GM04503 (cell line): ENCODE measurements at regions not wholly inside any gene's neighbourhood (a gene's known extent, or its start where the extent isn't known, plus 50 kb on each side); places are given as distances from the start of the nearest gene placed in this dataset.

ENCODE experiments used
- DNase-seq: peaks from one replicate; pipeline ENCODE4 v3.0.0-alpha.2; 2012; ENCODE audit warnings: low read depth

DNA sequence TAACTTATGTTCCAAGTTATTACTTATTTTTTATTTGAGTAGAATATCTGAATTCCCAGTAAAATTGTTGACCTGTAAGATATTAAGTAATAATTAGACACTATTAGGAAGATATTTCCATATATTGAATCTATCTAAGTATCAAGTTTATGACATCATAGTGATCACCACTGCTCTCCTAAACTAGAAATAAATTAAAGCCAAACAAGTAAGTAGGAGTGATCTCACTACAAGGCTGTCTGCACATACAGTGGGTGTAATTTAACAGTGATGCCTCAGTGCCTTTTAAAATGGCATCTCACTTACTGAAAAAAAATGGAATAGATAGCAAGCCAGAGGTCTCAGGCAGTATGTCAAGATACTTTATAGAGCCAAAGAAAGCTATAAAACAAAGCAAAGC lies 789.6 kb downstream of the KCTD16 start:
- DNase-seq = no peak

DNA sequence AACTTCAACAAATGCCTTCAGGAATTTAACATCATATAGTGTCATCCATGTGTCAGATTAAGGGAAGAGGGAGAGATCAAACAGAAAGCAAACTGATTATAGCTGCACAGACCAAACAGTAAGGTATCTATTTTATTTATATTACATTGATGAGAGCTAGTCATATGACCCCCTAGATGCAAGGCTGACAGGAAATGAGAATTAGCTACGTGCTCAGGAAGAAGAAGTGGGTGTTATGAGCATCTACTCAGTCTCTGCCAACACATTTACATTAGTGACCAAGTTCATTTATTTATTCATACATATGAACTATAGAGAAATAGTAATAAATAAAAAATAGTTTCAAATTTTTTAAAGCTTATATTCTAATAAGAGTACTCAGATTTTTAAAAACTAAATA lies 787.3 kb downstream of the KCTD16 start:
- DNase-seq = no peak

DNA sequence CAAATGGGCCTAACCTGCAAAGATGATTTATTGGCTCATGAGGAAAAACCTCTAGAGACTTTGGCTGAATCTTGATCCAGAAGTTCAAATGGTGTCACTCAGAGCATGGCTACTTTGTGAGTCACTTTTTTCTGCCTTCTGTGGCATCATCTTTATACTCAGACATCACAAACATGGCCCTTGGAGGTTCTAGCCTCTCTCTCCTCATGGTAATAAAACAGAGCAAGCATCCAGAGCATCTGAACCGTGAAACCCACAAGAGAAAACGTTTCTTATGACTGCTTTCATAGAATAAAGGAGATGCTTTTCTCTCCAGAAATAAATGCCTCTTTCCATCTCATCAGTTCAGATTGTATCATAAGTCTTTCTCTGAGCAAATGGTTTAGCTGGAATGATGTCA lies 780.3 kb downstream of the KCTD16 start:
- no peak for DNase-seq

DNA sequence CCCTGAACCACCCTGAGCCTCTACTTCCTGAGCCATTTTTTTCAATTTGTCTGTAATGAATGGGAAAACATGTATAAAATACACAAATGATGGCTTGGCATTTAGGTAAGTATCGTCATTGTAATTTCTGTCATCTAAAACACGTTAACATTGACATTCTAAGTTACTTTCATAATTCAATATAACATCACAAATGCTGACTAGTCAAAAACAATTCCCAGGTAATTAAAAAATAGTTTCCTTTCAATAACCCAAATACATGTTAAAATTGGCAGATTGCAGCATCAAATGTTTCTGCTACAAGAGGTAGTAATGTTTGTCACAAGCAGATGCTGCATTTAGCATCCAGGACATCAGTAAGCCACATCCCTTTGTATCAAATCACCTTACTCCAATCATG lies 776.4 kb downstream of the KCTD16 start:
- DNase-seq = no peak

DNA sequence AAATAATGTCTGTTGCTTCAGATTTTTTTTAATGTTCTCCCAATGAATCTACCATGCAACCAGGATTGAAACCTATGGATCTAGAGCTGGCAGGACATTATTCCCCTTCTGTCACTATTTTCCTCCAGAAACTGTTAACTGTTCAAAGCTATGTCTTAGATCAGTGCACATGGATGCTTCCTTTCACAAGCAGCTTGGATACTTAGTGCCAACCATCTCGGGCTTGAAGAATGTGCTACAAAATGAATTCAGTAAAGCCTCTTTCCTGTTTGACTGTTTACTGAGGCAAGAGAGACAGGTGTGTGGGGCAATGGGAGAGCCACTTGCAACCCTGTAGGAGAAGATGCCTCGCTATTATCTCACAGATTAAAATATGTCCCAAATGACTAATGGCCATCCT lies 774.8 kb downstream of the KCTD16 start:
- DNase-seq = no peak

DNA sequence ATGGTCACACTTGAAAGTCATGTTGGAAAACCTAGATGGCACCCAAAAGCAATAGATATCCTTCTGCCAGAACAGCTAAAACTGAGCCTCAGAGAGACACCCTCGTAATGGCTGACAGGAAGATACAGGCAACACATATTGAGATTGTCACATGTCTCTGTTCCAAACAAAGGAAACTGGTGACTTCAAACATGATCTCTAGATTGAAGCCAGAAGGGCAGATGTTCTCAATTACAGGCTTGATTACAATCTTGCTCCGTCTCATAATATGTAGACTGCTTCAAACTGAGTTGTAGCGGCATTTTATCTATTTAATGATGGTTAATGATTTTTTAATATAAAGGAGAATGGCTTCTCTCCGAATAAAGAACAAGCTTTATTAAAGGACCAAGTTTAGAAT lies 774.3 kb downstream of the KCTD16 start:
- DNase-seq = no peak

DNA sequence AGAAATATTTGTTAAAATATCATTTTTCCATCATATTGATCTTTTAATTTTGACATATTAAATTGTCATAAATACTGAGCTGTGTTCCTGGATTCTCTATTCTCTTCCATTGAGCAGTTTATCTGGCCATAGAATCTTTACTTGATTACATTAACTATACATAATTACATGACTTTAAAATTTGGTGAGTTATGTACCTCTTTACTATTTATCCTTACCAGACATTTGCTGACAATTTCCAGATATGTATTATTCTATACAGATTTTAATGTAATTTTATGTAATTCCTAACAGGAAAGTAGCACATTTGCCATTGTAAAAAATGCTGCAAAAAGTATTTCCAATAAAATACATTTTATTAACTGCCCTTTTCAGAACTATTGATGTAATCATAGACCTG lies 770.3 kb downstream of the KCTD16 start:
- no peak for DNase-seq

DNA sequence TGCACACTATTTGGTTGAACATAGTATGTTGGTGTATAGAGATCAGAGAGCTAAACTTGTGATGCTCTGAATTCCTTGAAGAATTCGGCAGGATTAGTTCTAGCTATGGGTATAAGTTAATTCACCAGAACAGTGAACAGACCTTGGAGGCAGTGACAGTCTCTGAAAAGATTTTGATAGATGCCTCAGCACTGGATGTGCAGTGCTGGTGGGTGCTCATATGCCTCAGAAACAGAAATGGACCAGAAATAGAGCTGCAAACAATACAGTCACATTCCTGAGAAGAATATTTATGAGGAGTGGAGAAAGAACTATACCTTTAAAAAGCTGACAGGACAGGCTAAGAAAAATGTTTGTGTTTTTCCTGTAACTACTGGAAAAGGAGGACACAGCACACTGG lies 747.7 kb downstream of the KCTD16 start:
- DNase-seq = no peak

DNA sequence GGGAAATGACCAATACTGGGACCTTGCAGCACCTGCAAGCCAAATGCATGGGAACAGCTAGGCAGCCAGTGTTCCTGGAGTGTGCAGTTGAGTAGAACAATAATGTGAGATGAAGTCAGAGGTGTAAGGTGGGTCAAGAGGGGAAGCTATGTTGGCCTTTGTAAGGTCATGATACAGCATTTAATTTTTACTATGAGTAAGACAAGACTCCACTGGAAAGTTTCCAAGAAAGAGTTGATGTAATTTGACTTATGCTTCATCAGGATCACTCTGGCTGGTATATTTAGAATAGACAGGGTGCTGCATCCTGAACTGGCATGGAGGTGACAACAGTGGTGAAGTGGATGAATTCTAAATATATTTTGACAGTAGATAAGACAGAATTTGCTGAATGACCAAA lies 744.8 kb downstream of the KCTD16 start:
- no peak for DNase-seq

DNA sequence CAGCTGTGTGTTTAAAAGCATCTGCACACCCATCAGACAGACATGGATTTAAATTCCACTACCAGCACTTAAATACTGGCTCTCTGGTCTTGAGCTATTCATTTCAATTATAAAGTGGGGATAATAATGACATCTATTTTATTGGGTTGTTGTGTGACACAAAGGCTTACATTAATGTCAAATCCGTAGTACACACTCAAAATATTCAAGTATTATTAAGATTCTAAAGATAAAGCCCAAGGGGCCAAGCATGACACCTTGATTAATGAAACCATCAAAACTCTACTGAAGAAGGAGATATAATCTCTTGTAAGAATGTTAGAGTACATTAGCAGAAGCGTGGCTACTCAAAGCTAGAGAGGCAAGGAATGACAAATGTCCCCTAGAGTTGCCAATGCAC lies 743.0 kb downstream of the KCTD16 start:
- DNase-seq = no peak

DNA sequence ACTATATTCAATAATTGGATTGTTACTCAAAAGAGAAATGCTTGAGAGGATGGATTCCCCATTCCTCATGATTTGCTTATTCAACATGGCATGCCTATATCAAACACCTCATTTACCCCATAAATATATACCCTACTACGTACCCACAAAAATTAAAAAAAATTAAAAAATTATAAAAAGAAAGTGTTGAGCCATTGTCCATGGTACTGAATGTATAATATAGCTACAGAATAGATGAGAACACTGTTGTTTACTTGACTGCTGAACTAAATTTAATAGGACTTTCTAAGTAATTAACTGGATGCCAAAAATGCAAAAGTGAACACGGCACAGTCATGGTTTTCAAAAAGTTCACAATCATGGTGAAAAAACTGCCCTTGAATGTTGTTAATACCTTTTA lies 725.8 kb downstream of the KCTD16 start:
- DNase-seq = no peak

DNA sequence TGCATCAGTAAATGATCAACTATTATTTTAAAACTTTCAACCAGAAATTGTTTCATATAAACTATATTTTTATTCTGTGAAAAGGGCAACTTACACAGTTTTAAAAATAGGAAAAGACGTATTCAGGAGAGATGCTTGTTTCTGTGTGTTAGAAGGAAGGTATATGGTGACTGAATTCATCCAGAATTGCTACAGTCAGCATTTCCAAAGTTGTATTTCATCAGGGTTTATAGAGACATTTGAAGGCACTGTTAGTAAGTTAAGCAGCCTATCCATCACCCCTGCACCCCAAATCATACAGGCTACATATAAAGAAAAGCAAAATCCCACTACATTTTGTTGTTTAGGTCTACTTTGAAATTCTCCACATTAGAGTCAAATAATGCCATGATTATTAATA lies 716.0 kb downstream of the KCTD16 start:
- no peak for DNase-seq

DNA sequence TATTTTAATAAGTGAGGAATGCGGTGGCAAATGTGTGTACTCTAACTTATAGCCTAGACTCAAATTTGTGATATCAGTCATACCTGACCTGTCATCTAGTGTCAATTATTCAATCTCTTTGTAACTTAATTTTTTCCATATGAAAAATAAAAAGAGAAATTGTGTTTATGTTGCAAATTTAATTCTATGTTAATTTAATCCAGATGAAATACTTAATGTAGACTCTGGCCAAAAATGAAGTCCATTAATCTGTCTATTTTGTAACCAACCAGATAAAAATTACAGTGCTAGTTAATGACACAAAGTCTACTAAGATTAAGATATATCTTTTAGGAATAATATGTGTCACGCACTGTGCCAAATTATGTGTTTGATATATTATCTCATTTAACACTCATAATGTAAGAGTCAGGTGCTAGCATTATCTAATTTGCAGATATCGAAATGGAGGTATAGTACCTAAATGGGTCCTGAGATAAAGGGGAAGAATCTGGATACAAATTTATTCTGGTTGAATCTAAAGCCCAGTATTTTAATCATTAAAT lies 712.1 kb downstream of the KCTD16 start:
- DNase-seq = no peak

DNA sequence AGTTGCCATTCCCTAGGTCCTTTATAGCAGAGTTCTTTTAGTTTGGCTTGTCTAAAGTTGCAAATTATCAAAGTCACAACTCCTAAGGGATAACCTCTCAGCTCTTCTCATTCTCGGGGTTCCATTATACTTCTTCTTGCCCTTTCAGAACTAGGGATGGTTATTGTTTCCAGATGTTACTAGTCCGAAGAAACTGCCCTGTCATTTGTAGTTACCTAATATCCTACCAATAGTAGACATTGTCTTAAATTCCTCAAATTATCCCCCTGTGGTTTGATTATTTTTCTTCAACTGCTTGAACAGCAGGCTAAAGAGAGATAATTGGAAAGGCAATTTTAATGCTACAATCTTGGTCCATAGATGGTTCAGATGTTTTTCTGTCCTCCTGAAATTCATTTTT lies 709.8 kb downstream of the KCTD16 start:
- no peak for DNase-seq

DNA sequence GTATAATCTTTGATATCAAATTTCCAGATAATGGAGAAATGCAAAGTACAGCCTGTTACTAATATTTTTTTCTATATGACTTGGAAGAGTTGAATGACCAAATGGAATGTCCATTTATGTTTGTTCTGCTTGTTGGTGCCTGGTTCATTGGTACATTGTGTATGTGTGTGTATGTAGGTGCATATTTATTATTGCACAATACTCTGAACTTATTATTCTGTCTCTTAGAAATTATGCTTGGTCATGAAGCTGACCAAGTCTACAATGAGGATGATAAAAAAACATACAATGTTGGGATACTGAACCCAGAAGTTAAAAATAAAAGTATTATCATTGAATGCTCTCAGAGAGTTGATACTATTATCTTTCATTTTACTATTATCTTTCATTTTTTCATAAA lies 706.3 kb downstream of the KCTD16 start:
- DNase-seq = no peak

DNA sequence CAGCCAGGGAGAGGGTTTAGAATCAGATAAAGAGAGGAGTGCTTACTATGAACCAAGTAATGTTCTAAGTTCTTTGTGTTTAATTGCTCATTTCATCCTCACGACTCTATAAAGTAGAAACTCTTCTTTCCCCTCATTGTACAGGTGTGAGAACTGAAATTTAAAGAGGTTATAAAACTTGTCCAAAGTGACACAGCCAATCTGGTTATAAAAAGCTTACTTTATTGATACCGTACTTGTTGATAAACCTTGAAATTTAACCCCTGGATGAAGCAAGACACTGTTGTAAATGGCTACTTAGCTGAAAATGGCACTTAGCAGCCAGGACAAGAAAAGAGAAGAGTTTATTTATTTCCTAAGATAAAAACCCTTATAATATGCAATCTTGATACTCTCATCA lies 702.4 kb downstream of the KCTD16 start:
- DNase-seq = no peak

DNA sequence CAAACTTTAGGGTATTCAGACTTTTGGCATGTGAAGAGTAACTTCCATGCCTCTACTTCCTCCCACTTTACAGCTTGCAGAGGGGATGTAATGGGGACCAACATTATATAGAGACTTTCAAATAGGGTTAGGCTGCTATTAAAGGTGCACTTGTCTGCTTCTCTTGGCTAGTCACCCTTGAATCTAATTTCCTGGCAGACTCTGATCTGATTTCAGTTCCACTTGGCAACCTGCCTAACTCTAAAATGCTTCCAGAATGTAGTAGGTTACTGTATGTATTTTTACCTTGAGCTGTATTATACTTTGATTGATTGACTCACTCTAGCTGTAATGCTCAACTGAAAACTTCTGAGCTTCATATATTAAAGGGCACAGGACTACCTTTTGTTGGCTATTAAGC lies 693.4 kb downstream of the KCTD16 start:
- no peak for DNase-seq

DNA sequence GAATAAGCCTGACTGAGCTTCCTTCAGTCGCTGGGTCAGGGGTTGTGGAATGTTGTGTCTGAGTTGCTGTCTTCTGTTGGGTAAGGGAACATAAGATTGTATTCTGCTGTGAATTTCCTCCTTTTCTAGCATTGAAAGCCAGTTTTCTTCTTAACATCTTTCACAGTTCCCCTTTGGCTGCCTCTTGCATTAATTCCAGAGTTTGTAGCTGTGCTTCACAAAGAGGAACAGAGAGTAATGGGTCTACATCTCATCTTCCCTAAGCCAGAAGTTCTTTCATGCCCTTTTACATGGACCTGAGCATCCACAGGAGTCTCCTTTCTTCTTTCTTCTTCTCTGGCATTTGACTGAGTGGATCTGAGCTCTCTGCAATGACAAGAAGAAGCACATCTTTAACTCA lies 686.8 kb downstream of the KCTD16 start:
- DNase-seq = no peak

DNA sequence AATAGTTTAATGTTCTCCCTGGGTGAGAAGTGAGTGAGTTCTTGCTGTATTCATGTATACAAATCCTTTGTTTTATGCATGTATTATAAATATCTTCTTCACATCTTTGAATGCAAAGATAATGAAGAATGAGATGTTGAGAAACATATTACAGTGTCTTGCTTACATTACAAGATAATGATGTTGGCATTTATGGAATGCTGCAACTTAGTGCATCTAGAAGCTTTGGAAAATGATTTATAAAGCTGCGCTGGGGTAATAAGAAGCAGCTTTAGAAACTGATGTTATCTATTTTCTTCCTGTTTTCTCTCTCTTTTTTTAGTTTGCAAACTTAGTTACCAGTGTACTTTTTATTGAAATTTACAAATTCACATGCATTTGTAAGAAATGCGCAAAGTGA lies 673.4 kb downstream of the KCTD16 start:
- DNase-seq = peak; percentile 21

DNA sequence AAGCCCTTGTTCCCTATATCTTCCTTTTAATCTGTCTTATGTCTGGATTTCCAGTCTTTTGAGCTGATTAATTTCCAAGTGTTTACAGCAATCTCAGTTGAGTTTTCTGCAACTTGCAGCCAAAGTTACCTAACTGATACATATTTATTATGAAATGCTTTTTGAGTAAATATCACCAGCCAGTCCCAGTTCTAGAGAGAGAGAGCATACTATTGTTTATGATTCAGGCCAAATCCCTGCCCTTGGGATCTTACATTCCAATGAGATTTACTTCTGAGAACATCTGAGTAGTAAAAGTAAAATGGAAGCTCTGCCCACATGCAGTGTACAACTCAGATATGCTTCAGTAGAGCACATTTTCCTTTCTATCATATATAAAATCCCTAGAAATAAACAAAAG lies 661.7 kb downstream of the KCTD16 start:
- DNase-seq = no peak

DNA sequence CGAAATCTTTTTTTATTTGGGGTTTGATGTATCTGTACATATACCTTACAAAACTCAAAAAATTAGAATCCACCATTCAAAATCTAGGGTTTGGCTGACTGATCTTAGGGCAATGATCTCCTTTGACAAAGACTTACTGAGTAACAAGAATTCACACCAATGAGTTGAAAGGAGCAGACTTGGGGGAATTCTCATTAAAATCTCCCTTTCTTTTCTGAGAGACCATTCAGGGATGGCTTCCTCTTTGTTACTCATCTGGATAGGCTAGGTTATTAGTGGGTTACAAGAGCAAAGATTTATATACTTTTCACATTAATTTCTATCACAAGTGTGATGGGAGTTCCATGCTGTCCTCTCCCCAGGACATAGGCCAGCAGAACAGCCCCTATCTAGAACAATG lies 661.0 kb downstream of the KCTD16 start:
- DNase-seq = no peak

DNA sequence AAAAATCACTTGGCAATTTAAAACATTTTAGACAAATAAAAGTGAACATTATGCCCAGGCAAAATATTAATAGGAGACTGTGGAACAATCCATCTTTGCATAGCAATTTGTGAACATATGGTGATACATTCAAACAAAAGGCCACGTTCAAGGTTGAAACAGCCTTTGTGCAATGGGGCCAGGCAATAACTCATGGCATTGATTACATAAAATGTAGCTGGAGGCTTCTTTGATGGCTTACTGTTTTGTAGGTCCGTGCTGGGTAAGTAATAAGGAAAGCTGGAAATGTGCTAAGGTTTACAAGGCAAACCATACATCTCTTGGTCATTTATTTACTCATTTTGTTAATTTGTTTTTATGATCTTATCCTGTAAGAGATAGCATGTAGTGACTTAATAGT lies 651.8 kb downstream of the KCTD16 start:
- no peak for DNase-seq

DNA sequence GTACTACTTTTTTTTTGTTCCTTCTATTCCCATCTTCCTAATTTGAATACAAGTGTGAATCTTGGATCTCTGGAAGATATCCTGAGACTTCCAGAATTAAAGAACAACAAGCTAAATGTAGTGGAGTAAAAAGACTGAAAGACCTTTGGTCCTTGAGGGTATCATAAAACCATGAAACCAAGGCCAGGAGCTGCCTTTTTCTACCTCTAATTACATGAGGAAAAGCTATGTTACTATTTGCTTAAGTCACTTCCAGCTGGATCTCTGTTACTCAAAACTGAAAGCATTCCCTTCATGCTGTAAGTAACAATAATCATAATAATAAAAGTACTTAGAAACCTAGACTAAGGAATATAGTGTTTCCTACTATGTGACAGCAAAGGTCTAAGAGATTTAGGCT lies 649.6 kb downstream of the KCTD16 start:
- no peak for DNase-seq

DNA sequence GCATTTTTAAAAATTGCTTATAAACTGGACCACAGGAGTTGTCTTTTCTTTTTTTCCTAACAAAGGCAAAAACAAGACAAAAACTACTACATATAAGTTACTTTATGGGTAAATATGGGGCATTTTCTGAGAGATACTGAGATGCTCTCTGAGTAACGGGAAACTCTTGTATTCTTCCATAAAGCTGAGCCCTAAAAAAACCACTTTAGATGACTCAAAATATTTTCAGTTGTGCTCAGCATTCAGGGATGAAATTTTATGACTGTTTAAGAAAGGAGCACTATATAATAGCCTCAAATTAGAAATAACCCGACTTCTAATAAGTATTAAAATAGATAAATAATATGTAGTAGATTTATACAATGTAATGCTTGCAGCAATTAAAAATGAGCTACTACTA lies 644.5 kb downstream of the KCTD16 start:
- DNase-seq = no peak

DNA sequence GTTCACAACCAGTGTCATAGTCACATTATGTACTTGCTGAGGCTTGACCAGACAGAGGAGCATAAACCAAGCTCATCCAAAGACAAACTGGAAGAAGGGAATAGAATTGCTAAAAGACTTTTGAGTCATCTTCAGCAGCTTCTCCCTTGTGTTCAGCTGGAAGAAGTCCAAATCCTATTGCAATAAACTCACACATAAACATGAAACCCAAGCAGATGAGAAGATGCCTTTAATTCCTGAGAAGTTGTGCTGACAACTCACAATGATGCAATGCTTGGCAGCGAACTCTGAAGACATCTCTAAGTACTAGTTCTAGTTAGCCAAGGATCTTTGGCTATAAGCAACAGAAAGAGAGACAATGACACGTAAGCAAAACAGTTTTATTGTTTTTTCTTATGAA lies 642.1 kb downstream of the KCTD16 start:
- DNase-seq = peak; percentile 97
